ENCODE measurements at regions not wholly inside any gene's neighbourhood (a gene's known extent, or its start where the extent isn't known, plus 50 kb on each side); places are given as distances from the start of the nearest gene placed in this dataset.

DNA sequence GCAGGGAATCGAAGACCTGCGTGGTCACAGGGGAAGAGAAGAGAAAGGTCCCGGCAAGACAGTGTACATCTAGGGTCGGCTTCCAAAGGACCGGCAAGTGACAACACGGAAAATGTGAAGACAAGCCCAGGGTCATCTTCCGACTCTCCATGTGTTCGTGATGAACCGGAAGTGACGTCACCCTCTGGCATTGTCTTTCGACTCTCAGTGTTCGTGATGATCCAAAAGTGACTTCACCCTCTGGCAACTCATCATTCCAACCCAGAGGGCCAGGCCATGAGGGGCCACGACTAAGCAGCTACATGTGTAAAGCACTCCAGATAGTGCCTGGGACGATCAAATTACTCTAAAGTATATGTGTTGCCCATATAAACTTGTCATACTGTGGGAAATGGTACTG lies 290.8 kb downstream of the THBS2 start:
- TF ChIP-seq, protein P1, sequence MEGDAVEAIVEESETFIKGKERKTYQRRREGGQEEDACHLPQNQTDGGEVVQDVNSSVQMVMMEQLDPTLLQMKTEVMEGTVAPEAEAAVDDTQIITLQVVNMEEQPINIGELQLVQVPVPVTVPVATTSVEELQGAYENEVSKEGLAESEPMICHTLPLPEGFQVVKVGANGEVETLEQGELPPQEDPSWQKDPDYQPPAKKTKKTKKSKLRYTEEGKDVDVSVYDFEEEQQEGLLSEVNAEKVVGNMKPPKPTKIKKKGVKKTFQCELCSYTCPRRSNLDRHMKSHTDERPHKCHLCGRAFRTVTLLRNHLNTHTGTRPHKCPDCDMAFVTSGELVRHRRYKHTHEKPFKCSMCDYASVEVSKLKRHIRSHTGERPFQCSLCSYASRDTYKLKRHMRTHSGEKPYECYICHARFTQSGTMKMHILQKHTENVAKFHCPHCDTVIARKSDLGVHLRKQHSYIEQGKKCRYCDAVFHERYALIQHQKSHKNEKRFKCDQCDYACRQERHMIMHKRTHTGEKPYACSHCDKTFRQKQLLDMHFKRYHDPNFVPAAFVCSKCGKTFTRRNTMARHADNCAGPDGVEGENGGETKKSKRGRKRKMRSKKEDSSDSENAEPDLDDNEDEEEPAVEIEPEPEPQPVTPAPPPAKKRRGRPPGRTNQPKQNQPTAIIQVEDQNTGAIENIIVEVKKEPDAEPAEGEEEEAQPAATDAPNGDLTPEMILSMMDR (IDR thresholded peaks at IDR 0.05): no peak
- no peak for TF ChIP-seq JUN (IDR thresholded peaks at IDR 0.05)
- TF ChIP-seq CBX2 (IDR thresholded peaks at IDR 0.05; ENCODE audit: borderline replicate concordance, low read depth): no peak
- no peak for TF ChIP-seq POLR2A (IDR thresholded peaks at IDR 0.05; ENCODE audit: low read length)
- TF ChIP-seq, protein P2, sequence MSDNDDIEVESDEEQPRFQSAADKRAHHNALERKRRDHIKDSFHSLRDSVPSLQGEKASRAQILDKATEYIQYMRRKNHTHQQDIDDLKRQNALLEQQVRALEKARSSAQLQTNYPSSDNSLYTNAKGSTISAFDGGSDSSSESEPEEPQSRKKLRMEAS (IDR thresholded peaks at IDR 0.05): no peak
- no peak for TF ChIP-seq EP300 (IDR thresholded peaks at IDR 0.05)
- TF ChIP-seq NFE2L2 (conservative IDR thresholded peaks at IDR 0.05; ENCODE audit: low read length): no peak
- TF ChIP-seq, protein P3, sequence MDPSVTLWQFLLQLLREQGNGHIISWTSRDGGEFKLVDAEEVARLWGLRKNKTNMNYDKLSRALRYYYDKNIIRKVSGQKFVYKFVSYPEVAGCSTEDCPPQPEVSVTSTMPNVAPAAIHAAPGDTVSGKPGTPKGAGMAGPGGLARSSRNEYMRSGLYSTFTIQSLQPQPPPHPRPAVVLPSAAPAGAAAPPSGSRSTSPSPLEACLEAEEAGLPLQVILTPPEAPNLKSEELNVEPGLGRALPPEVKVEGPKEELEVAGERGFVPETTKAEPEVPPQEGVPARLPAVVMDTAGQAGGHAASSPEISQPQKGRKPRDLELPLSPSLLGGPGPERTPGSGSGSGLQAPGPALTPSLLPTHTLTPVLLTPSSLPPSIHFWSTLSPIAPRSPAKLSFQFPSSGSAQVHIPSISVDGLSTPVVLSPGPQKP (IDR thresholded peaks at IDR 0.05; ENCODE audit: low read depth, low read length): no peak
- TF ChIP-seq RFX5 (IDR thresholded peaks at IDR 0.05): no peak
- TF ChIP-seq, protein P4, sequence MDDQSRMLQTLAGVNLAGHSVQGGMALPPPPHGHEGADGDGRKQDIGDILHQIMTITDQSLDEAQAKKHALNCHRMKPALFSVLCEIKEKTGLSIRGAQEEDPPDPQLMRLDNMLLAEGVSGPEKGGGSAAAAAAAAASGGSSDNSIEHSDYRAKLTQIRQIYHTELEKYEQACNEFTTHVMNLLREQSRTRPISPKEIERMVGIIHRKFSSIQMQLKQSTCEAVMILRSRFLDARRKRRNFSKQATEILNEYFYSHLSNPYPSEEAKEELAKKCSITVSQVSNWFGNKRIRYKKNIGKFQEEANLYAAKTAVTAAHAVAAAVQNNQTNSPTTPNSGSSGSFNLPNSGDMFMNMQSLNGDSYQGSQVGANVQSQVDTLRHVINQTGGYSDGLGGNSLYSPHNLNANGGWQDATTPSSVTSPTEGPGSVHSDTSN (IDR thresholded peaks at IDR 0.05): no peak
- TF ChIP-seq, protein P5, sequence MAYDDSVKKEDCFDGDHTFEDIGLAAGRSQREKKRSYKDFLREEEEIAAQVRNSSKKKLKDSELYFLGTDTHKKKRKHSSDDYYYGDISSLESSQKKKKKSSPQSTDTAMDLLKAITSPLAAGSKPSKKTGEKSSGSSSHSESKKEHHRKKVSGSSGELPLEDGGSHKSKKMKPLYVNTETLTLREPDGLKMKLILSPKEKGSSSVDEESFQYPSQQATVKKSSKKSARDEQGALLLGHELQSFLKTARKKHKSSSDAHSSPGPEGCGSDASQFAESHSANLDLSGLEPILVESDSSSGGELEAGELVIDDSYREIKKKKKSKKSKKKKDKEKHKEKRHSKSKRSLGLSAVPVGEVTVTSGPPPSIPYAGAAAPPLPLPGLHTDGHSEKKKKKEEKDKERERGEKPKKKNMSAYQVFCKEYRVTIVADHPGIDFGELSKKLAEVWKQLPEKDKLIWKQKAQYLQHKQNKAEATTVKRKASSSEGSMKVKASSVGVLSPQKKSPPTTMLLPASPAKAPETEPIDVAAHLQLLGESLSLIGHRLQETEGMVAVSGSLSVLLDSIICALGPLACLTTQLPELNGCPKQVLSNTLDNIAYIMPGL (CRISPR knock-in tag; IDR thresholded peaks at IDR 0.05; ENCODE audit: borderline replicate concordance): no peak
- no peak for TF ChIP-seq PHF8 (IDR thresholded peaks at IDR 0.05; ENCODE audit: borderline replicate concordance, low read depth)
- TF ChIP-seq RAD21 (conservative IDR thresholded peaks at IDR 0.05 in 1 of 2, IDR thresholded peaks at IDR 0.05 in 1 of 2): no peak

All from A549 (cell line).